ENCODE measurements at regions not wholly inside any gene's neighbourhood (a gene's known extent, or its start where the extent isn't known, plus 50 kb on each side); places are given as distances from the start of the nearest gene placed in this dataset.

- TF ChIP-seq CTCF (IDR thresholded peaks at IDR 0.05; ENCODE audit: low read length) (no peak), EZH2 (optimal IDR thresholded peaks at IDR 0.05; ENCODE audit: low read depth, low read length) (no peak), EZH2phosphoT487 (IDR thresholded peaks at IDR 0.05; ENCODE audit: low read length) (no peak)
Observed at GRCh38 chr22:48591286-48592065, 1236.2 kb downstream of the BRD1 start.

Data from MM.1S (cell line).